ENCODE measurements at regions not wholly inside any gene's neighbourhood (a gene's known extent, or its start where the extent isn't known, plus 50 kb on each side); places are given as distances from the start of the nearest gene placed in this dataset.

DNA sequence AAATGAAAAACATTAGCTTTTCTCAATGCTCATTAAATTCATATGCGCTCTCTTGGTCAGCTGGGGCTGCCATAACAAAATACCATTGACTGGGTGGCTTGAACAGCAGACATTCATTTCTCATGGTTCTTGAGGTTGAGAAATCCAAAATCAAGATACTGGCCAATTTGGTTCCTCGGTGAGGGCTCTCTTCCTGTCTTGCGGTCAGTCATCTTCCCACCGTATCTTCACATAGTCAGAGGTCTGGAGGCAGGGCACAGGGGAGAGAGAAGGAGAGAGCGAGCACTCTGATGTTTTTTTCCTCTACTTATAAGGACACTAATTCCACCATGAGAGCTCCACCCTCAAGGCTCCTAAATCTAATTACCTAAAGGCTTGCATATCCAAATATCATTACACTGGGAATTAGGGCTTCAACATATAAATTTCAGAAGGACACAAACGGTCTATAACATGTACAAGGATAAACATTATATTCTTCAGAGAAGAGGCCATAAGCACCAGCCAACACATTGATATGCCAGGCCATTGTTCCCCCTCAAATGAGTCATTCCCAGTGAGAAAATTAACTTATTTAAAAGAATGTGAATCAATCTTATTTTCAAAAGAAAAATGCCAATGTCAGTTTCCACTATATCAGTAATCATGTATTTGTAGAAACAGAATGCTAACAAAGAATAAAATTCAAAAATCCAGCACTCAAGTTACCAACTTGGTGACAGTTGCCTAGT is 152.2 kb downstream of the BTG1 start:
- Mint-ChIP-seq H3K4me3 (no peak overlapping the region), H3K27ac (no peak overlapping the region), H3K27me3 (ENCODE audit: low read depth) (no peaks in the 10 kb centered on the region), H3K4me1 (ENCODE audit: low read depth) (peaks cover 4% of the 10 kb centered on the region), H3K36me3 (ENCODE audit: low read depth) (peaks cover 5% of the 10 kb centered on the region), H3K9me3 (peaks cover 15% of the 10 kb centered on the region)
- no peak for DNase-seq (ENCODE audit: low spot score)

- Mint-ChIP-seq H3K4me3 (no peak overlapping the region), H3K36me3 (ENCODE audit: low read depth) (no peaks in the 10 kb centered on the region), H3K27ac (no peak overlapping the region), H3K9me3 (no peaks in the 10 kb centered on the region), H3K27me3 (ENCODE audit: low read depth) (no peaks in the 10 kb centered on the region), H3K4me1 (ENCODE audit: low read depth) (peaks cover 4% of the 10 kb centered on the region)
- DNase-seq (ENCODE audit: low spot score) = no peak
Measured at GRCh38 chr12:91991399-91992187, 154.1 kb downstream of the BTG1 start.

- H3K27ac Mint-ChIP-seq = no peak overlapping the region
- H3K27me3 Mint-ChIP-seq (ENCODE audit: low read depth) = no peaks in the 10 kb centered on the region
- H3K4me1 Mint-ChIP-seq (ENCODE audit: low read depth) = peaks cover 12% of the 10 kb centered on the region
- no peak for DNase-seq (ENCODE audit: low spot score)
- no peak overlapping the region for H3K4me3 Mint-ChIP-seq
- no peaks in the 10 kb centered on the region for H3K9me3 Mint-ChIP-seq
- H3K36me3 Mint-ChIP-seq (ENCODE audit: low read depth) = no peaks in the 10 kb centered on the region
Measured at GRCh38 chr12:91990525-91990924, 155.1 kb downstream of the BTG1 start.

GRCh38 chr12:91989143-91989542 is 156.5 kb downstream of the BTG1 start:
- no peak for DNase-seq (ENCODE audit: low spot score)
- Mint-ChIP-seq H3K36me3 (ENCODE audit: low read depth) (no peaks in the 10 kb centered on the region), H3K27me3 (ENCODE audit: low read depth) (no peaks in the 10 kb centered on the region), H3K9me3 (no peaks in the 10 kb centered on the region), H3K4me3 (no peak overlapping the region), H3K27ac (no peak overlapping the region), H3K4me1 (ENCODE audit: low read depth) (peaks cover 12% of the 10 kb centered on the region)

GRCh38 chr12:91988086-91988923 is 157.3 kb downstream of the BTG1 start:
- H3K4me1 Mint-ChIP-seq (ENCODE audit: low read depth) = peaks cover 12% of the 10 kb centered on the region
- DNase-seq (ENCODE audit: low spot score) = no peak
- H3K27ac Mint-ChIP-seq = no peak overlapping the region
- H3K9me3 Mint-ChIP-seq = no peaks in the 10 kb centered on the region
- no peaks in the 10 kb centered on the region for H3K27me3 Mint-ChIP-seq (ENCODE audit: low read depth)
- H3K4me3 Mint-ChIP-seq = no peak overlapping the region
- H3K36me3 Mint-ChIP-seq (ENCODE audit: low read depth) = no peaks in the 10 kb centered on the region

DNA sequence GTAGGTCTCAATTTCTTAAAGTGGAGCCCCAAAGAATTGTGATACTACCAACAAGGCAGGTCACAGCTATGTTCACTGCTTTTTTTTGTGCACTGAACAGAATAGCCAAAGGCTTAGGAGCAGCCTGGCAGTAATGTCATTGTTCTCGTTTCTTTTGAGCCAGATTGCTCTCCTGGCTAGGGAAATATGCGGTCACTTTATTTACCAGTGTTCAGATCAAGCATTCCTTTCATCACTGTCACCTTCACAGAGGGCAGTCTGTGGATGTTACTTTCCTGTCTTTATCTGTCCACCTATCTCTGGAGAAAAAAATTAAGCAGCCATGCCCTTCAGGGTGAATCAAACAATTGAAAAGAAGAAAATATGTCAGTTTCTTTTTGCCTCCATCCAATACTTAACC is 159.6 kb downstream of the BTG1 start:
- no peak for DNase-seq (ENCODE audit: low spot score)
- no peaks in the 10 kb centered on the region for H3K36me3 Mint-ChIP-seq (ENCODE audit: low read depth)
- peaks cover 13% of the 10 kb centered on the region for H3K4me1 Mint-ChIP-seq (ENCODE audit: low read depth)
- no peaks in the 10 kb centered on the region for H3K9me3 Mint-ChIP-seq
- no peaks in the 10 kb centered on the region for H3K27me3 Mint-ChIP-seq (ENCODE audit: low read depth)
- no peak overlapping the region for H3K4me3 Mint-ChIP-seq
- no peak overlapping the region for H3K27ac Mint-ChIP-seq

DNA sequence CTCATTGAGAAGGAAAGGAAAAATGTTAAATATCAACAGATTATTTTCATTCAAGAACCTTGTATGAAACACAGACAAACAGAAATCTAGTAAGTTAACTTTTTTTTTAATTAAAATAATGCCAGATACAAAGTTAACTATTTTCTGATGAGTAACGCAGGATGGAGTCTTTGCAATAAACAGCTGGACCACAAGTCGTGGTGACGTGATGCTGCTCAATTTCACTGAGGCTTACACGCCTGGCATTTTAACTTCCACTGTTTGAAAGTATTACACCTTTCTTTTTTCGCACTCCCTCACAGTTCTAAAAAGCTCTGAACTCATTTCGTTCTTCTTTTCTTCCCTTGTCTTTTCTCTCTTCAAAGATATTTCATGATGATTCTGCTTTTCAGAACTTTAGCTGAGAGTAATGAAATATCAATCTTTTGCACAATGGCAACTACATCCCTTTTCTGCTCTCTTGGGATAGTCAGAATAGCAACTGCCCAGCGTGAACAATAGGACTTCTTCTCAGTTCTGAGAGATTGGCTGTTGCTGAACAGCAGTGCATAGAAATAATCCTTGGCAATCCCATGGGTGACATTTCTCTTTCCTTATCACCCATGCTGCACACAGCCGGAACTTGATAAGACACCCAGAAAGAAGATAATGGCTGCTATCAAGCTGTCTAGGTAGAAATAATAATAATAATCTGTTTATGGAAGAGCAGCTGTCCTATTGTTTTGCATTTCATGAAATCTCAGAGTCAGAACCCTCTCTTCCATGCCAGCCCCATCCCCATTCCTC is 160.5 kb downstream of the BTG1 start:
- Mint-ChIP-seq H3K9me3 (no peaks in the 10 kb centered on the region), H3K27ac (no peak overlapping the region), H3K27me3 (ENCODE audit: low read depth) (no peaks in the 10 kb centered on the region), H3K36me3 (ENCODE audit: low read depth) (no peaks in the 10 kb centered on the region), H3K4me3 (no peak overlapping the region), H3K4me1 (ENCODE audit: low read depth) (peaks cover 18% of the 10 kb centered on the region)
- no peak for DNase-seq (ENCODE audit: low spot score)

- Mint-ChIP-seq H3K27ac (no peak overlapping the region), H3K9me3 (no peaks in the 10 kb centered on the region), H3K4me1 (ENCODE audit: low read depth) (peaks cover 18% of the 10 kb centered on the region), H3K36me3 (ENCODE audit: low read depth) (no peaks in the 10 kb centered on the region), H3K27me3 (ENCODE audit: low read depth) (no peaks in the 10 kb centered on the region), H3K4me3 (no peak overlapping the region)
- DNase-seq (ENCODE audit: low spot score) = no peak
Measured at GRCh38 chr12:91984556-91984955, 161.1 kb downstream of the BTG1 start.

DNA sequence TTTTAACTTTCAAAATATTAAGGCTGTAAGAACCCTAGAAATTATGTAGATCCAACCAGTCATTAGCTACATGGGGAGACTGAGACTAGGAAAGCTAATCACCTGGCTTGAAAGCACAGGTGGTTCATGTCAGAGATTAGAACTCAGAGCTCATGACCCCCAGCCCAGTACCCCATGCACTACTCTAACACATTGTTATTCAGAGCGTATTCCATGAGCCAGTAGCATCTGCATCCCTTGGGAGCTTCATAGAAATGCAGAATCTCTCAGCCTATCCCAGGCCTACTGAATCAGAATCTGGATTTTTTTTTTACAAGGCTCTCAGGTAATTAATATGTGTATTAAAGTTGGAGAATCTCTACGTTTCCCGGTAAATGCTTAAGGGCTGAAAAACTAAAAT is 161.7 kb downstream of the BTG1 start:
- peaks cover 1% of the 10 kb centered on the region for H3K9me3 Mint-ChIP-seq
- H3K4me3 Mint-ChIP-seq = no peak overlapping the region
- peaks cover 18% of the 10 kb centered on the region for H3K4me1 Mint-ChIP-seq (ENCODE audit: low read depth)
- no peak for DNase-seq (ENCODE audit: low spot score)
- H3K27ac Mint-ChIP-seq = no peak overlapping the region
- no peaks in the 10 kb centered on the region for H3K36me3 Mint-ChIP-seq (ENCODE audit: low read depth)
- H3K27me3 Mint-ChIP-seq (ENCODE audit: low read depth) = no peaks in the 10 kb centered on the region

DNA sequence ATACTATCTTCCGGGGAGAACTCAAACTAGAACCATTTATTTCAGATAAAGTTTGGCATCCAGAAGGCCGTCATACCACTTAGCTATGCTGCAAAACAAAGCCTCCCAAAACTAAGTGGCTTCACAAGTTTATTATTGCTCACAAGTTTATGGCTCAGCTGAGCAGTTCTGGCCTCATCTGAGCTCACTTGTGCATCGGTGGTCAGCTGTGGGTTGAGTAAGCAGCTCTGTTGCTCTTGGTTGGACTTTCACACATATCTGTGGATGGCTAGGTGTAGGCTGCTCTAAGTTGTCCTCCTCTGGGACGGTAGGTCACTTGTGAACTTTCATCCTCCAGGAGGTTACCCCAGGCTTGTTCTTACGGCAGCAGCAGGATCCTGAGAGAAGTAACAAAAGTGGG is 162.7 kb downstream of the BTG1 start:
- H3K27ac Mint-ChIP-seq = no peak overlapping the region
- peaks cover 27% of the 10 kb centered on the region for H3K4me1 Mint-ChIP-seq (ENCODE audit: low read depth)
- no peaks in the 10 kb centered on the region for H3K27me3 Mint-ChIP-seq (ENCODE audit: low read depth)
- no peak overlapping the region for H3K4me3 Mint-ChIP-seq
- H3K36me3 Mint-ChIP-seq (ENCODE audit: low read depth) = peaks cover 8% of the 10 kb centered on the region
- peaks cover 10% of the 10 kb centered on the region for H3K9me3 Mint-ChIP-seq
- DNase-seq (ENCODE audit: low spot score) = no peak

- peaks cover 20% of the 10 kb centered on the region for H3K4me1 Mint-ChIP-seq (ENCODE audit: low read depth)
- H3K36me3 Mint-ChIP-seq (ENCODE audit: low read depth) = peaks cover 12% of the 10 kb centered on the region
- no peak for DNase-seq (ENCODE audit: low spot score)
- no peaks in the 10 kb centered on the region for H3K27me3 Mint-ChIP-seq (ENCODE audit: low read depth)
- no peak overlapping the region for H3K27ac Mint-ChIP-seq
- H3K4me3 Mint-ChIP-seq = no peak overlapping the region
- peaks cover 18% of the 10 kb centered on the region for H3K9me3 Mint-ChIP-seq
Measured at GRCh38 chr12:91980389-91980821, 165.2 kb downstream of the BTG1 start.

- Mint-ChIP-seq H3K4me1 (ENCODE audit: low read depth) (peaks cover 20% of the 10 kb centered on the region), H3K36me3 (ENCODE audit: low read depth) (peaks cover 12% of the 10 kb centered on the region), H3K4me3 (peak overlapping the region; percentile 30), H3K27me3 (ENCODE audit: low read depth) (no peaks in the 10 kb centered on the region), H3K9me3 (peaks cover 18% of the 10 kb centered on the region), H3K27ac (peak overlapping the region; percentile 82)
- DNase-seq (ENCODE audit: low spot score) = no peak
Measured at GRCh38 chr12:91978143-91978542, 167.5 kb downstream of the BTG1 start.

DNA sequence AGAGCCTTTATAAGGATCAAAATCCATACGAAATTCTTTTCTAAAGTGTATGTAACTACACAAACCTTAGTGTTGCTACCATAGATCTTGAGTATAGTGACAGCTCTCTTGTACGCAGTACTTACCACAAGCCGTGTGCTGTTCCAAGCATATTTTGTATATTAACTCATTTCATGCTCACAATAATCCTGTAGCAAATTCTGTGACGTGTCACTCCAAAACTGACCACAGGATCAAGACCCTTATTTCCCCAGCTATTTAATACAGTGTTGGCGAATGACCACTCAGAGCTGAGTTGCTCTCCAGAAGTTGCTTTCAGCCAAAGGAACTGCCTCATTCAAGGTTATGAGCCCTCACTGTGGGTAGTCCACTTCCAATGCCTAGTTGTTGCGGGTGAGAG is 169.8 kb downstream of the BTG1 start:
- H3K4me1 Mint-ChIP-seq (ENCODE audit: low read depth) = peaks cover 17% of the 10 kb centered on the region
- H3K27me3 Mint-ChIP-seq (ENCODE audit: low read depth) = no peaks in the 10 kb centered on the region
- H3K36me3 Mint-ChIP-seq (ENCODE audit: low read depth) = peaks cover 12% of the 10 kb centered on the region
- H3K4me3 Mint-ChIP-seq = no peak overlapping the region
- H3K9me3 Mint-ChIP-seq = peaks cover 24% of the 10 kb centered on the region
- no peak overlapping the region for H3K27ac Mint-ChIP-seq
- no peak for DNase-seq (ENCODE audit: low spot score)

Measured in T-helper 2 cell treated with Interferon-gamma antibody and Interleukin-4, amounts not matched to agents 5 μg/mL and 100 μg/mL, for 36 hours (primary cell).